Smooth muscle cell (in vitro differentiated cells): ENCODE measurements at regions not wholly inside any gene's neighbourhood (a gene's known extent, or its start where the extent isn't known, plus 50 kb on each side); places are given as distances from the start of the nearest gene placed in this dataset.

Source experiments
- DNase-seq: peaks from one replicate; lab custom pipeline; 2025; ENCODE audit not compliant: unreplicated experiment; lab: John Stamatoyannopoulos, UW
- H2AFZ ChIP-seq: fragments of 200-600 bp; sonication (generic); 2 replicates; pipeline ENCODE4 v1.6.0; 2016; ENCODE audit warnings: antibody characterized with exemption, low read depth, mild to moderate bottlenecking
- H3F3A ChIP-seq: fragments of 200-600 bp; sonication (generic); 2 replicates; pipeline ENCODE4 v1.6.0; 2017; ENCODE audit warnings: antibody characterized with exemption, low read depth
- H3K27ac ChIP-seq: fragments of 200-600 bp; sonication (generic); 2 replicates; pipeline ENCODE4 v1.5.1; 2016; ENCODE audit warnings: low read depth, mild to moderate bottlenecking
- H3K27me3 ChIP-seq: fragments of 200-600 bp; sonication (generic); 2 replicates; pipeline ENCODE4 v1.6.1; 2016; ENCODE audit warnings: low read depth, mild to moderate bottlenecking
- H3K36me3 ChIP-seq: fragments of 200-600 bp; sonication (generic); 2 replicates; pipeline ENCODE4 v1.5.1; 2016; ENCODE audit warnings: low read depth
- H3K4me1 ChIP-seq: fragments of 200-600 bp; sonication (generic); 2 replicates; pipeline ENCODE4 v1.5.1; 2016; ENCODE audit warnings: low read depth
- H3K4me2 ChIP-seq: fragments of 200-600 bp; sonication (generic); 2 replicates; pipeline ENCODE4 v1.6.0; 2016; ENCODE audit warnings: mild to moderate bottlenecking
- H3K4me3 ChIP-seq: fragments of 200-600 bp; sonication (generic); 2 replicates; pipeline ENCODE4 v1.5.1; 2016; ENCODE audit warnings: mild to moderate bottlenecking
- H3K79me2 ChIP-seq: fragments of 200-600 bp; sonication (generic); 2 replicates; pipeline ENCODE4 v1.6.0; 2016; ENCODE audit warnings: low read depth, mild to moderate bottlenecking
- H3K9ac ChIP-seq: fragments of 200-600 bp; sonication (generic); 2 replicates; pipeline ENCODE4 v1.6.0; 2016; ENCODE audit warnings: low read depth
- H3K9me3 ChIP-seq: fragments of 200-600 bp; sonication (generic); replicated peaks from 2 replicates; pipeline ENCODE4 v1.5.1; 2016; ENCODE audit warnings: low read depth
- H4K20me1 ChIP-seq: fragments of 200-600 bp; sonication (generic); 2 replicates; pipeline ENCODE4 v1.6.0; 2016; ENCODE audit warnings: low read depth
- CTCF ChIP-seq: fragments of 200-600 bp; sonication (generic); IDR thresholded peaks from 2 replicates; pipeline ENCODE4 v1.5.1; 2017; ENCODE audit warnings: borderline replicate concordance, mild to moderate bottlenecking, antibody characterized with exemption; ENCODE audit not compliant: insufficient read depth, poor library complexity, severe bottlenecking
- WGBS: methylation state at CpG from one replicate; pipeline ENCODE4 v1.1.7; 2016; ENCODE audit warnings: low lambda C conversion rate; 5-methylcytosine and 5-hydroxymethylcytosine counted together

GRCh38 chr6:66200390-66200789 is 493.4 kb upstream of the EYS start:
- H4K20me1 ChIP-seq = no peaks in the 10 kb centered on the region
- no peak overlapping the region for H3K4me2 ChIP-seq
- no peaks in the 10 kb centered on the region for H3K4me1 ChIP-seq
- DNase-seq = no peak
- no peaks in the 10 kb centered on the region for H3K27me3 ChIP-seq
- H3K79me2 ChIP-seq = no peaks in the 10 kb centered on the region
- 94% methylated on average over 2 of the region's 2 CpGs for WGBS
- no peak overlapping the region for H3K4me3 ChIP-seq
- H3K9me3 ChIP-seq = no peaks in the 10 kb centered on the region
- no peaks in the 10 kb centered on the region for H3K36me3 ChIP-seq
- no peak for TF ChIP-seq CTCF
- no peak overlapping the region for H3K27ac ChIP-seq
- H2AFZ ChIP-seq = no peak overlapping the region
- no peak overlapping the region for H3K9ac ChIP-seq
- no peaks in the 10 kb centered on the region for H3F3A ChIP-seq

- H4K20me1 ChIP-seq = no peaks in the 10 kb centered on the region
- no peaks in the 10 kb centered on the region for H3K4me1 ChIP-seq
- H3F3A ChIP-seq = no peaks in the 10 kb centered on the region
- H3K27ac ChIP-seq = no peak overlapping the region
- no peaks in the 10 kb centered on the region for H3K27me3 ChIP-seq
- no peak overlapping the region for H2AFZ ChIP-seq
- no peaks in the 10 kb centered on the region for H3K9me3 ChIP-seq
- no peaks in the 10 kb centered on the region for H3K36me3 ChIP-seq
- no peak overlapping the region for H3K4me3 ChIP-seq
- no peak overlapping the region for H3K9ac ChIP-seq
- DNase-seq = no peak
- no peak for TF ChIP-seq CTCF
- H3K4me2 ChIP-seq = no peak overlapping the region
- no peaks in the 10 kb centered on the region for H3K79me2 ChIP-seq
- 99% methylated on average over 2 of the region's 2 CpGs for WGBS
These were observed 492.1 kb upstream of the EYS start for GRCh38 chr6:66199171-66199570.

- Histone ChIP-seq H3K27ac (no peak overlapping the region), H3K36me3 (no peaks in the 10 kb centered on the region), H3K9ac (no peak overlapping the region), H3K4me2 (no peak overlapping the region), H3K79me2 (no peaks in the 10 kb centered on the region), H4K20me1 (no peaks in the 10 kb centered on the region), H2AFZ (no peak overlapping the region), H3K27me3 (no peaks in the 10 kb centered on the region), H3F3A (no peaks in the 10 kb centered on the region), H3K9me3 (no peaks in the 10 kb centered on the region), H3K4me3 (no peak overlapping the region), H3K4me1 (no peaks in the 10 kb centered on the region)
- no peak for TF ChIP-seq CTCF
- WGBS = 84% methylated on average over 7 of the region's 7 CpGs
- no peak for DNase-seq
These were observed 491.1 kb upstream of the EYS start for GRCh38 chr6:66198062-66198624.

DNA sequence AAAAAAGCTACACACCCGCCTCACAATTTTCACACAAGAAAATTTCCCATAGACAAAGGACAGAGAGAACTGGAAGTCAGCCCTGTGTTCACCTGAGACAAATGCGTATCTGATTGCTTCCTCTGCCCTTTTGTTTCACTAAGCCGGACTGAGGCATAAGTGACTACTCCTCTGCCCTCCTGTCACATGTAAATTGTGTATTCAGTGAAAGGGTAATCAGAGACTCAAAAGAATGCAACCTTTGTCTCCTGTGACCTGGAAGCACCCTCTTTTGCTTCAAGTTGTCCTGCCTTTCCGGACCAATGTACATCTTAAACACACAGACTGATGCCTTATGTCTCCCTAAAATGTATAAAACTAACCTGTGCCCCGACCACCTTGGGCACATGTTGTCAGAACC is 483.8 kb upstream of the EYS start:
- no peak for DNase-seq
- Histone ChIP-seq H3K4me2 (no peak overlapping the region), H3K27ac (no peak overlapping the region), H3K4me1 (no peaks in the 10 kb centered on the region), H3F3A (no peaks in the 10 kb centered on the region), H3K4me3 (no peak overlapping the region), H3K9ac (no peak overlapping the region), H3K79me2 (no peaks in the 10 kb centered on the region), H2AFZ (no peak overlapping the region), H3K27me3 (no peaks in the 10 kb centered on the region), H4K20me1 (no peaks in the 10 kb centered on the region), H3K36me3 (no peaks in the 10 kb centered on the region), H3K9me3 (no peaks in the 10 kb centered on the region)
- 84% methylated on average over 5 of the region's 5 CpGs for WGBS
- no peak for TF ChIP-seq CTCF
